ENCODE measurements at regions not wholly inside any gene's neighbourhood (a gene's known extent, or its start where the extent isn't known, plus 50 kb on each side); places are given as distances from the start of the nearest gene placed in this dataset.

GRCh38 chr20:60302875-60303274 lies 344.7 kb downstream of the CDH26 start:
- Histone ChIP-seq H4K8ac (ENCODE audit: low read depth, low read length) (no peak overlapping the region), H4K91ac (ENCODE audit: low read depth, low read length) (no peak overlapping the region), H3K79me2 (ENCODE audit: control insufficient read depth, insufficient read depth, low read length, poor library complexity) (no peaks in the 10 kb centered on the region), H3K36me3 (ENCODE audit: control insufficient read depth in 1 of 2, insufficient read depth in 2 of 2, low read length in 2 of 2) (no peaks in the 10 kb centered on the region), H4K12ac (ENCODE audit: low read depth, low read length) (no peak overlapping the region), H2BK12ac (ENCODE audit: low read length) (no peak overlapping the region), H2AFZ (ENCODE audit: insufficient read depth, low read length, poor library complexity) (no peak overlapping the region), H3K18ac (ENCODE audit: low read length) (no peak overlapping the region), H2AK5ac (ENCODE audit: low read length) (no peak overlapping the region), H3K14ac (ENCODE audit: low read length) (no peak overlapping the region), H3K27ac (ENCODE audit: low read depth, low read length) (no peak overlapping the region), H3K9me3 (ENCODE audit: insufficient read depth, low read depth, low read length) (peaks cover 2% of the 10 kb centered on the region), H3K9ac (ENCODE audit: low read length) (no peak overlapping the region), H2BK5ac (ENCODE audit: low read depth, low read length, poor library complexity) (no peak overlapping the region), H3K4me1 (ENCODE audit: control insufficient read depth in 1 of 2, insufficient read depth in 2 of 2, low read length in 2 of 2) (no peaks in the 10 kb centered on the region), H3K79me1 (ENCODE audit: low read length) (no peaks in the 10 kb centered on the region), H3K23ac (ENCODE audit: low read length) (no peak overlapping the region), H3K4ac (ENCODE audit: low read depth, low read length) (no peak overlapping the region), H3K27me3 (ENCODE audit: insufficient read depth, low read length) (no peaks in the 10 kb centered on the region), H3K4me3 (ENCODE audit: low read depth, low read length) (no peak overlapping the region), H3K4me2 (ENCODE audit: low read length) (no peak overlapping the region), H2BK120ac (ENCODE audit: insufficient read depth, low read length, poor library complexity) (no peak overlapping the region)
- no peak for DNase-seq
- WGBS (ENCODE audit: extremely low coverage, insufficient coverage, insufficient read length): no CpG with 5 or more reads among the region's 6 CpGs

DNA sequence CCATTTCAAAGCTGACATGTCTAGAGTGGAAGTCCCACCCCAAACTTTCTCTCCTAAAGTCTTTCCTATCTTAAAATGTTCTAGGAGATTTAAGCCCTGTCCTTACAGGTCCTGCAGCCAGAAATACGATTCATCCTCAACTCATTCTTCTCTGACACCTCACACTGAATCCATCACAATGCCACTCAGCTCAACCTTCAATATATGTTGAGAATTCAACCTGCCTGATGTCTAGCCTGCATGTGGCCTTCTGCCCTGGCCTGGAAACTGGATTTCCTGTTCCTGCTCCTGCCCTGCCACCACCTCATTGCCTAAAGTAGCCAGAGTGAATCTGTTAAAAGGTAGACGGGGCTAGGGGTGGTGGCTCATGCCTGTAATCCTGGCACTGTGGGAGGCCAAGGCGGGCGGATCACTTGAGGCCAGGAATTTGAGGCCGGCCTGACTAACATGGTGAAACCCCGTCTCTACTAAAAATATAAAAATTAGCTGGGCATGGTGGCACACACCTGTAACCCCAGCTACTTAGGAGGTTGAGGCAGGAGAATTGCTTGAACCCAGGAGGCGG lies 345.9 kb downstream of the CDH26 start:
- no peaks in the 10 kb centered on the region for H3K4me1 ChIP-seq (ENCODE audit: control insufficient read depth in 1 of 2, insufficient read depth in 2 of 2, low read length in 2 of 2)
- peaks cover 4% of the 10 kb centered on the region for H3K9me3 ChIP-seq (ENCODE audit: insufficient read depth, low read depth, low read length)
- no peak overlapping the region for H4K8ac ChIP-seq (ENCODE audit: low read depth, low read length)
- no peak overlapping the region for H2AFZ ChIP-seq (ENCODE audit: insufficient read depth, low read length, poor library complexity)
- H4K91ac ChIP-seq (ENCODE audit: low read depth, low read length): no peak overlapping the region
- WGBS (ENCODE audit: extremely low coverage, insufficient coverage, insufficient read length): no CpG with 5 or more reads among the region's 7 CpGs
- no peak overlapping the region for H2AK5ac ChIP-seq (ENCODE audit: low read length)
- H3K27me3 ChIP-seq (ENCODE audit: insufficient read depth, low read length): no peaks in the 10 kb centered on the region
- no peak overlapping the region for H3K4ac ChIP-seq (ENCODE audit: low read depth, low read length)
- no peaks in the 10 kb centered on the region for H3K36me3 ChIP-seq (ENCODE audit: control insufficient read depth in 1 of 2, insufficient read depth in 2 of 2, low read length in 2 of 2)
- H3K79me2 ChIP-seq (ENCODE audit: control insufficient read depth, insufficient read depth, low read length, poor library complexity): no peaks in the 10 kb centered on the region
- H3K14ac ChIP-seq (ENCODE audit: low read length): no peak overlapping the region
- no peak overlapping the region for H4K12ac ChIP-seq (ENCODE audit: low read depth, low read length)
- no peak overlapping the region for H3K27ac ChIP-seq (ENCODE audit: low read depth, low read length)
- no peak overlapping the region for H2BK120ac ChIP-seq (ENCODE audit: insufficient read depth, low read length, poor library complexity)
- DNase-seq: peak; percentile 35 to 59
- no peak overlapping the region for H3K23ac ChIP-seq (ENCODE audit: low read length)
- H3K4me2 ChIP-seq (ENCODE audit: low read length): no peak overlapping the region
- H2BK12ac ChIP-seq (ENCODE audit: low read length): no peak overlapping the region
- H3K79me1 ChIP-seq (ENCODE audit: low read length): no peaks in the 10 kb centered on the region
- H3K18ac ChIP-seq (ENCODE audit: low read length): no peak overlapping the region
- H2BK5ac ChIP-seq (ENCODE audit: low read depth, low read length, poor library complexity): no peak overlapping the region
- H3K9ac ChIP-seq (ENCODE audit: low read length): no peak overlapping the region
- no peak overlapping the region for H3K4me3 ChIP-seq (ENCODE audit: low read depth, low read length)

DNA sequence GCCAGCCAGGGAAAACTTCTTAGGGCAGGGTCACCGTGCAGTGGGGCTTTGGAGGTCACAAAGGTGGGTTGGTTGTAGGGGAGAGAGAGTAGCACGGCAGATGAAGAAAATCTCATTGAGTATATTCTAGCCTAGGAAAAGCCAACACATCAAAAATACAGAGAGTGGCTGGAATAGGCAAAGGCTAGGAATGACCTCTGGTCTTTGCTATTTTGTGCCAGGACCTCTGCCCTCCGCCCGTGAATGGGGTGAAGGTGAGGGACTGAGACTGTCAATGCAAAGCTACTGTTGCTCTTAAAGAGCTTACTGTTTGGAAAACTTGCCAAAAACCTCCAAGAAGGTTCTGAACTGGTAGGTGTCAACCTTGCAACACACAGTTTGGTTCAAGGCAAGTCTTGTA lies 346.7 kb downstream of the CDH26 start:
- Histone ChIP-seq H3K23ac (ENCODE audit: low read length) (no peak overlapping the region), H2AK5ac (ENCODE audit: low read length) (no peak overlapping the region), H3K79me1 (ENCODE audit: low read length) (no peaks in the 10 kb centered on the region), H3K27me3 (ENCODE audit: insufficient read depth, low read length) (no peaks in the 10 kb centered on the region), H4K8ac (ENCODE audit: low read depth, low read length) (no peak overlapping the region), H3K9ac (ENCODE audit: low read length) (no peak overlapping the region), H3K18ac (ENCODE audit: low read length) (no peak overlapping the region), H3K14ac (ENCODE audit: low read length) (no peak overlapping the region), H3K4me2 (ENCODE audit: low read length) (no peak overlapping the region), H3K36me3 (ENCODE audit: control insufficient read depth in 1 of 2, insufficient read depth in 2 of 2, low read length in 2 of 2) (no peaks in the 10 kb centered on the region), H2AFZ (ENCODE audit: insufficient read depth, low read length, poor library complexity) (no peak overlapping the region), H4K12ac (ENCODE audit: low read depth, low read length) (no peak overlapping the region), H3K9me3 (ENCODE audit: insufficient read depth, low read depth, low read length) (peaks cover 5% of the 10 kb centered on the region), H2BK5ac (ENCODE audit: low read depth, low read length, poor library complexity) (no peak overlapping the region), H3K4me3 (ENCODE audit: low read depth, low read length) (no peak overlapping the region), H3K4ac (ENCODE audit: low read depth, low read length) (no peak overlapping the region), H2BK12ac (ENCODE audit: low read length) (no peak overlapping the region), H3K4me1 (ENCODE audit: control insufficient read depth in 1 of 2, insufficient read depth in 2 of 2, low read length in 2 of 2) (no peaks in the 10 kb centered on the region), H4K91ac (ENCODE audit: low read depth, low read length) (no peak overlapping the region), H3K27ac (ENCODE audit: low read depth, low read length) (no peak overlapping the region), H2BK120ac (ENCODE audit: insufficient read depth, low read length, poor library complexity) (no peak overlapping the region), H3K79me2 (ENCODE audit: control insufficient read depth, insufficient read depth, low read length, poor library complexity) (no peaks in the 10 kb centered on the region)
- WGBS (ENCODE audit: extremely low coverage, insufficient coverage, insufficient read length): no CpG with 5 or more reads among the region's 4 CpGs
- DNase-seq: no peak

DNA sequence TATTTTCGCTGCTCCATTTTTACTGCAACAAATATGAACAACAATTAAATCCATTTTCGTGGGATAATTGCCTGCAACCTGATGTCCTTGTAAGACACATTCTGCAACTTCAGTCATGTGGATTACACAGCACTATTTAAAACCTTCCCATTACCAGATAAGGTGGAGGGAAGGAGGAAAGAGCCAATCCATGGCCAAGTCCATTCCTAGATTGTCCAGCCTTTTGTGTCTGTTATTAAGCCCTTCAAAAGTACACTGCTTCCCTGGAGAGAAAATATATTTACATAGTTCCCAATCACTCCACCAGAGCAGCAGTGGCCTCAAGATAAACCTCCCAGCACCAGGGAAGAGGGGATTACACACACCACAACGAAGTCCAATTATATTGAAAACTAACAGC lies 347.9 kb downstream of the CDH26 start:
- WGBS (ENCODE audit: extremely low coverage, insufficient coverage, insufficient read length): no CpG with 5 or more reads among the region's 3 CpGs
- Histone ChIP-seq H3K23ac (ENCODE audit: low read length) (no peak overlapping the region), H3K9ac (ENCODE audit: low read length) (no peak overlapping the region), H2BK120ac (ENCODE audit: insufficient read depth, low read length, poor library complexity) (no peak overlapping the region), H3K9me3 (ENCODE audit: insufficient read depth, low read depth, low read length) (peaks cover 6% of the 10 kb centered on the region), H2BK5ac (ENCODE audit: low read depth, low read length, poor library complexity) (no peak overlapping the region), H2AK5ac (ENCODE audit: low read length) (no peak overlapping the region), H2AFZ (ENCODE audit: insufficient read depth, low read length, poor library complexity) (no peak overlapping the region), H4K8ac (ENCODE audit: low read depth, low read length) (no peak overlapping the region), H3K79me2 (ENCODE audit: control insufficient read depth, insufficient read depth, low read length, poor library complexity) (no peaks in the 10 kb centered on the region), H2BK12ac (ENCODE audit: low read length) (no peak overlapping the region), H3K27me3 (ENCODE audit: insufficient read depth, low read length) (no peaks in the 10 kb centered on the region), H3K36me3 (ENCODE audit: control insufficient read depth in 1 of 2, insufficient read depth in 2 of 2, low read length in 2 of 2) (no peaks in the 10 kb centered on the region), H3K4ac (ENCODE audit: low read depth, low read length) (no peak overlapping the region), H4K91ac (ENCODE audit: low read depth, low read length) (no peak overlapping the region), H3K4me1 (ENCODE audit: control insufficient read depth in 1 of 2, insufficient read depth in 2 of 2, low read length in 2 of 2) (no peaks in the 10 kb centered on the region), H3K27ac (ENCODE audit: low read depth, low read length) (no peak overlapping the region), H3K4me2 (ENCODE audit: low read length) (no peak overlapping the region), H3K18ac (ENCODE audit: low read length) (no peak overlapping the region), H4K12ac (ENCODE audit: low read depth, low read length) (no peak overlapping the region), H3K79me1 (ENCODE audit: low read length) (no peaks in the 10 kb centered on the region), H3K14ac (ENCODE audit: low read length) (no peak overlapping the region), H3K4me3 (ENCODE audit: low read depth, low read length) (no peak overlapping the region)
- no peak for DNase-seq
